CD4-positive, alpha-beta T cell treated with Interleukin-12 subunit alpha and Interleukin-12 subunit beta, for 1 hour (primary cell): ENCODE measurements at regions not wholly inside any gene's neighbourhood (a gene's known extent, or its start where the extent isn't known, plus 50 kb on each side); places are given as distances from the start of the nearest gene placed in this dataset.
"Not testable (repeated sequence)": the region's sequence is repeated elsewhere in the genome, so short reads cannot be mapped to it uniquely, and the experiment has no call there.

Source experiments
- DNase-seq: peaks from one replicate; pipeline ENCODE4 v3.0.0-alpha.2; 2020

GRCh38 chr1:157460381-157460780 is 91.9 kb downstream of the FCRL5 start:
- DNase-seq, result no peak

GRCh38 chr1:157457279-157457678 is 95.0 kb downstream of the FCRL5 start:
- no peak for DNase-seq

- DNase-seq, result no peak
These were observed 97.0 kb downstream of the FCRL5 start for GRCh38 chr1:157455318-157455717.

GRCh38 chr1:157450106-157450505 is 102.2 kb downstream of the FCRL5 start:
- no peak for DNase-seq

- no peak for DNase-seq
These were observed 103.7 kb downstream of the FCRL5 start for GRCh38 chr1:157448636-157449035.

GRCh38 chr1:157446356-157446755 is 106.0 kb downstream of the FCRL5 start:
- DNase-seq, result not testable (repeated sequence)

GRCh38 chr1:157445616-157446140 is 106.6 kb downstream of the FCRL5 start:
- not testable (repeated sequence) for DNase-seq

GRCh38 chr1:157442065-157442464 is 110.2 kb downstream of the FCRL5 start:
- no peak for DNase-seq

GRCh38 chr1:157439302-157439954 is 112.9 kb downstream of the FCRL5 start:
- DNase-seq, result no peak

GRCh38 chr1:157438613-157439012 is 113.7 kb downstream of the FCRL5 start:
- DNase-seq, result no peak

GRCh38 chr1:157438146-157438545 is 114.2 kb downstream of the FCRL5 start:
- no peak for DNase-seq

GRCh38 chr1:157437296-157437695 is 115.0 kb downstream of the FCRL5 start:
- DNase-seq, result peak; percentile 1

GRCh38 chr1:157431751-157432150 is 120.6 kb downstream of the FCRL5 start:
- no peak for DNase-seq

GRCh38 chr1:157429601-157430240 is 122.6 kb downstream of the FCRL5 start:
- DNase-seq, result no peak

GRCh38 chr1:157423764-157424163 is 128.6 kb downstream of the FCRL5 start:
- DNase-seq, result not testable (repeated sequence)

- DNase-seq, result no peak
These were observed 132.3 kb downstream of the FCRL5 start for GRCh38 chr1:157419845-157420542.

GRCh38 chr1:157418659-157419058 is 133.7 kb downstream of the FCRL5 start:
- no peak for DNase-seq

GRCh38 chr1:157418231-157418630 is 134.1 kb downstream of the FCRL5 start:
- no peak for DNase-seq

GRCh38 chr1:157415661-157416060 is 136.7 kb downstream of the FCRL5 start:
- DNase-seq, result no peak

- DNase-seq, result no peak
These were observed 140.0 kb downstream of the FCRL5 start for GRCh38 chr1:157412308-157412707.

GRCh38 chr1:157411769-157412168 is 140.5 kb downstream of the FCRL5 start:
- no peak for DNase-seq

- no peak for DNase-seq
These were observed 141.3 kb downstream of the FCRL5 start for GRCh38 chr1:157411064-157411463.

GRCh38 chr1:157410457-157410856 is 141.9 kb downstream of the FCRL5 start:
- DNase-seq, result no peak

- no peak for DNase-seq
These were observed 142.4 kb downstream of the FCRL5 start for GRCh38 chr1:157409927-157410326.
